ENCODE measurements at regions not wholly inside any gene's neighbourhood (a gene's known extent, or its start where the extent isn't known, plus 50 kb on each side); places are given as distances from the start of the nearest gene placed in this dataset.

DNA sequence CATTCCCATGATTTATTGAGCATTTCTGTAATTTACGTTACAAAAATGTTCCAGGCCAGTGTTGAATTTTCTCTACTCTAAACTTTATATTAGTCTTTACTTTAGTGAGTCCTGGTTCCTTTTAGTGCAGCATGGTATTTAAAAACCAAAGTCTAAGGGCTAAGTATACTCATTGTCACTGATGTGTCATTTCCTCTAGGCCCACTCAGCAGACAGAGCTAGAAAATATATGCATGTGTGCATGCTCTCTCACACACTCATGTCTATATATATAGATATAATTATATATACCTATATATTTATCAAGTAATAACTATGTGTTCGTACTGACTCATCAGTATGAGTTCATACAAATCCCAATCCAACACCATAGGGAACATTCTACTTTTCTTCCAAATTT lies 132.5 kb upstream of the SLC8A1 start:
- ATAC-seq (ENCODE audit: low read depth) (peak; percentile 59; the same call in 2 of the 3 replicates), DNase-seq (ENCODE audit: low spot score) (no peak)
- TF ChIP-seq CTCF (IDR thresholded peaks at IDR 0.05; ENCODE audit: poor library complexity, severe bottlenecking), result no peak
- Histone ChIP-seq H3K27me3 (ENCODE audit: insufficient read depth, poor library complexity, severe bottlenecking) (no peaks in the 10 kb centered on the region), H3K4me3 (ENCODE audit: severe bottlenecking) (no peak overlapping the region), H3K9me3 (ENCODE audit: severe bottlenecking) (no peaks in the 10 kb centered on the region), H3K4me1 (ENCODE audit: insufficient read depth, poor library complexity, severe bottlenecking) (no peaks in the 10 kb centered on the region), H3K27ac (ENCODE audit: poor library complexity, severe bottlenecking) (no peak overlapping the region), H3K36me3 (ENCODE audit: low read depth) (no peaks in the 10 kb centered on the region)

- no peak for TF ChIP-seq CTCF (IDR thresholded peaks at IDR 0.05; ENCODE audit: poor library complexity, severe bottlenecking)
- H3K36me3 ChIP-seq (ENCODE audit: low read depth), result no peaks in the 10 kb centered on the region
- H3K27me3 ChIP-seq (ENCODE audit: insufficient read depth, poor library complexity, severe bottlenecking), result no peaks in the 10 kb centered on the region
- H3K4me3 ChIP-seq (ENCODE audit: severe bottlenecking), result no peak overlapping the region
- H3K4me1 ChIP-seq (ENCODE audit: insufficient read depth, poor library complexity, severe bottlenecking), result no peaks in the 10 kb centered on the region
- no peaks in the 10 kb centered on the region for H3K9me3 ChIP-seq (ENCODE audit: severe bottlenecking)
- H3K27ac ChIP-seq (ENCODE audit: poor library complexity, severe bottlenecking), result no peak overlapping the region
- ATAC-seq (ENCODE audit: low read depth) (no peak), DNase-seq (ENCODE audit: low spot score) (no peak)
Measured at GRCh38 chr2:40591774-40592173, 139.9 kb upstream of the SLC8A1 start.

- Histone ChIP-seq H3K9me3 (ENCODE audit: severe bottlenecking) (no peaks in the 10 kb centered on the region), H3K27me3 (ENCODE audit: insufficient read depth, poor library complexity, severe bottlenecking) (no peaks in the 10 kb centered on the region), H3K27ac (ENCODE audit: poor library complexity, severe bottlenecking) (no peak overlapping the region), H3K4me1 (ENCODE audit: insufficient read depth, poor library complexity, severe bottlenecking) (no peaks in the 10 kb centered on the region), H3K4me3 (ENCODE audit: severe bottlenecking) (no peak overlapping the region), H3K36me3 (ENCODE audit: low read depth) (no peaks in the 10 kb centered on the region)
- ATAC-seq (ENCODE audit: low read depth) (no peak), DNase-seq (ENCODE audit: low spot score) (no peak)
- no peak for TF ChIP-seq CTCF (IDR thresholded peaks at IDR 0.05; ENCODE audit: poor library complexity, severe bottlenecking)
Measured at GRCh38 chr2:40592218-40592617, 140.3 kb upstream of the SLC8A1 start.

DNA sequence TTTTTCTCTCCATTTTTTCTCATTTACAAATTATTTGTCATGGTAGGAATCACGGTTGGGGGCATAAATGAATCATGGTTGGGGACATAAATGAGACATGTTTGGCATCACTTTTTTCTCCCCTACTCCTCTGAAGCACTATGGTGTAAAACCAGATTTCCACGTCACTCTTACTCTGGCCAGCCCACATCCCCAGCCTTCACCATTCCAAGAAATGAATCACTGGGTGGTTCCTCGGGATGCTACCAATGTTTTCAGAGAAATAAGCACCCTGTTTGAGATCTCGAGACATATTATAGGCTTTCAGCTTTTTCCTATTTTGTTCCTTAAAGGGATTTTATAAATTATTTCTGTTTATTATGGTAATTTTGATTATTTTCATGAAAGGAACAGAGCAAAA lies 155.0 kb upstream of the SLC8A1 start:
- DNase-seq (ENCODE audit: low spot score), result no peak
- no peak overlapping the region for H3K4me3 ChIP-seq (ENCODE audit: severe bottlenecking)
- ATAC-seq (ENCODE audit: low read depth), result no peak
- H3K9me3 ChIP-seq (ENCODE audit: severe bottlenecking), result no peaks in the 10 kb centered on the region
- H3K36me3 ChIP-seq (ENCODE audit: low read depth), result no peaks in the 10 kb centered on the region
- H3K27ac ChIP-seq (ENCODE audit: poor library complexity, severe bottlenecking), result no peak overlapping the region
- no peaks in the 10 kb centered on the region for H3K4me1 ChIP-seq (ENCODE audit: insufficient read depth, poor library complexity, severe bottlenecking)
- TF ChIP-seq CTCF (IDR thresholded peaks at IDR 0.05; ENCODE audit: poor library complexity, severe bottlenecking), result no peak
- no peaks in the 10 kb centered on the region for H3K27me3 ChIP-seq (ENCODE audit: insufficient read depth, poor library complexity, severe bottlenecking)

DNA sequence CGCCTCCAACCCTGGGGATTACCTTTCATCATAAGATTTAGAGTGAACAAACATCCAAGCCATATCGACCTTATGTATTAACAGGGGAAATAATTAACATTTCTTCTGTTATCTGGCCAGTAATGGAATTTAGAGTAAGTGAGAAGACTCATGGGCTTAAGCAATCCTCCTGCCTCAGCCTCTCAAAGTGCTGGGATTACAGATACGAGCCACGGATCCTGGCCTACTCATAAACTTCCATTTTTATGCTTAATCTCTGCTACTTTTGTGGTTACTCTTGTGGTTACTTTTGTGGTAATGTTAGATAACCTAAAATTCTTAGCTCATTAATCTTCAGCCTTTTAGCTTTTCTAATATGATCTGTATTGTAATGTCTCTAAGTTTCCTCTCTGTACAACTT lies 159.3 kb upstream of the SLC8A1 start:
- Histone ChIP-seq H3K36me3 (ENCODE audit: low read depth) (no peaks in the 10 kb centered on the region), H3K9me3 (ENCODE audit: severe bottlenecking) (peaks cover 3% of the 10 kb centered on the region), H3K4me1 (ENCODE audit: insufficient read depth, poor library complexity, severe bottlenecking) (no peaks in the 10 kb centered on the region), H3K4me3 (ENCODE audit: severe bottlenecking) (no peak overlapping the region), H3K27me3 (ENCODE audit: insufficient read depth, poor library complexity, severe bottlenecking) (no peaks in the 10 kb centered on the region), H3K27ac (ENCODE audit: poor library complexity, severe bottlenecking) (no peak overlapping the region)
- DNase-seq (ENCODE audit: low spot score) (no peak), ATAC-seq (ENCODE audit: low read depth) (no peak)
- TF ChIP-seq CTCF (IDR thresholded peaks at IDR 0.05; ENCODE audit: poor library complexity, severe bottlenecking), result no peak

Measured in RWPE2 (cell line).